Neural progenitor cell (in vitro differentiated cells): ENCODE measurements at regions not wholly inside any gene's neighbourhood (a gene's known extent, or its start where the extent isn't known, plus 50 kb on each side); places are given as distances from the start of the nearest gene placed in this dataset.

Source experiments
- CTCF ChIP-seq: fragments of 200-600 bp; sonication (generic); IDR thresholded peaks from 2 replicates; pipeline ENCODE4 v1.5.1; 2017; ENCODE audit warnings: antibody characterized with exemption, mild to moderate bottlenecking
- EZH2 ChIP-seq: fragments of 200-600 bp; sonication (generic); IDR thresholded peaks from 2 replicates; pipeline ENCODE4 v1.6.1; 2017; ENCODE audit warnings: antibody characterized with exemption, mild to moderate bottlenecking, moderate library complexity
- EZH2phosphoT487 ChIP-seq: fragments of 200-600 bp; sonication (generic); IDR thresholded peaks from 2 replicates; pipeline ENCODE4 v1.6.1; 2017; ENCODE audit warnings: antibody characterized with exemption

DNA sequence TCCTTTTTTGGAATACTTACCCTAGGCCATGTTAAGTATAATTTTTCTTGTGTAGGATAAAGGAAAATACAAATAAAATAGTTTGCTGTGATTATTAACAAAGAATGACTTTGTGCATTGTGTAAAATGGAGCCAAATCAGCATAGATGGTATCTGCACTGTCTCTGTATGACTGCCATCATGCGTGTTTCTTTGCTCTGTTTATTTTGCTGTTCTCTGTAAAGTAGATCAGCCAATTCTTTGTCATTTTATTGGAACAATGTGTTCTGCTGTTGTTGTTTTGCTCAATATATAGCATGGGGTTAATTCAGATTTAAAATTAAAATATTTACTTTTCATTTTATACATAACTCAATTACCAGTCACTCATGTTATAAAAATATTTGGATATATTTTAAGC, 181.3 kb upstream of the UBE2E3 start:
- TF ChIP-seq CTCF (no peak), EZH2 (no peak), EZH2phosphoT487 (no peak)
